ENCODE measurements at regions not wholly inside any gene's neighbourhood (a gene's known extent, or its start where the extent isn't known, plus 50 kb on each side); places are given as distances from the start of the nearest gene placed in this dataset.

DNA sequence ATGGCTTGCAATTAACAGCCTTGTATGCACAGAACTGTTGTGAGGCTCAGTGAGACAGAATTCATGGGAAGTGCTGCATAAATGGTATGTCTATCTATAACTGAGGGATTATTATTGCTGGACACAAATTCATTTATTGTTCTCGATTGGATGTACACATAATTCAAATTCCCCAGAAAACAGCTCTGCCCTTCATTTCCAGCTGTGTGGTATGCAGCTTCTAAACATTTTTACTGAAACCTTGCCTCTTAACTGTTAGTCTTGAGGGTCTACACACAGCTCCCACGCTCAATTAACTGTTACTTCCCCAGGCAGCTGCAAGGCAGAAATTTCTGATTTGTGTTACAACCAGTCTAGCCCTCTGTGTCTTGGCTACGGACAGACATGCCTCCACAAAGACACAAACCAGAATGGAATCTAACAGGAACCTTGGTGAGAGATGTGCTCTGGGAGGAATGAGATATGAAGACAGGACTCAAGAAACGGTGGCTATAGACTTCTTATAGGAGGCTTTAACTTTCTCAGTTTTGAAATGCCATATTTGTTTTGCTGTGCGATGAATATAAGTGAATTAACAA lies 139.7 kb upstream of the TBL1XR1 start:
- TF ChIP-seq POLR2A (IDR thresholded peaks at IDR 0.05; ENCODE audit: extremely low read depth, insufficient read length) (no peak), MYC (IDR thresholded peaks at IDR 0.05; ENCODE audit: low read depth, low read length) (no peak)
- TF ChIP-seq, protein P1, sequence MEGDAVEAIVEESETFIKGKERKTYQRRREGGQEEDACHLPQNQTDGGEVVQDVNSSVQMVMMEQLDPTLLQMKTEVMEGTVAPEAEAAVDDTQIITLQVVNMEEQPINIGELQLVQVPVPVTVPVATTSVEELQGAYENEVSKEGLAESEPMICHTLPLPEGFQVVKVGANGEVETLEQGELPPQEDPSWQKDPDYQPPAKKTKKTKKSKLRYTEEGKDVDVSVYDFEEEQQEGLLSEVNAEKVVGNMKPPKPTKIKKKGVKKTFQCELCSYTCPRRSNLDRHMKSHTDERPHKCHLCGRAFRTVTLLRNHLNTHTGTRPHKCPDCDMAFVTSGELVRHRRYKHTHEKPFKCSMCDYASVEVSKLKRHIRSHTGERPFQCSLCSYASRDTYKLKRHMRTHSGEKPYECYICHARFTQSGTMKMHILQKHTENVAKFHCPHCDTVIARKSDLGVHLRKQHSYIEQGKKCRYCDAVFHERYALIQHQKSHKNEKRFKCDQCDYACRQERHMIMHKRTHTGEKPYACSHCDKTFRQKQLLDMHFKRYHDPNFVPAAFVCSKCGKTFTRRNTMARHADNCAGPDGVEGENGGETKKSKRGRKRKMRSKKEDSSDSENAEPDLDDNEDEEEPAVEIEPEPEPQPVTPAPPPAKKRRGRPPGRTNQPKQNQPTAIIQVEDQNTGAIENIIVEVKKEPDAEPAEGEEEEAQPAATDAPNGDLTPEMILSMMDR (IDR thresholded peaks at IDR 0.05; ENCODE audit: low read depth, low read length) = no peak
- TF ChIP-seq, protein P2, sequence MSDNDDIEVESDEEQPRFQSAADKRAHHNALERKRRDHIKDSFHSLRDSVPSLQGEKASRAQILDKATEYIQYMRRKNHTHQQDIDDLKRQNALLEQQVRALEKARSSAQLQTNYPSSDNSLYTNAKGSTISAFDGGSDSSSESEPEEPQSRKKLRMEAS (IDR thresholded peaks at IDR 0.05; ENCODE audit: low read depth, low read length) = no peak
